ENCODE measurements at regions not wholly inside any gene's neighbourhood (a gene's known extent, or its start where the extent isn't known, plus 50 kb on each side); places are given as distances from the start of the nearest gene placed in this dataset.
"Not testable (repeated sequence)": the region's sequence is repeated elsewhere in the genome, so short reads cannot be mapped to it uniquely, and the experiment has no call there.

- DNase-seq (ENCODE audit: low spot score), result no peak
- FAIRE-seq, result no peak
Measured at GRCh38 chr1:57599236-57599994, 175.6 kb upstream of the DAB1 start.

- no peak for FAIRE-seq
- DNase-seq (ENCODE audit: low spot score), result no peak
Measured at GRCh38 chr1:57597036-57597435, 173.2 kb upstream of the DAB1 start.

GRCh38 chr1:57594002-57594401 lies 170.1 kb upstream of the DAB1 start:
- DNase-seq (ENCODE audit: low spot score), result no peak
- FAIRE-seq, result no peak

GRCh38 chr1:57591842-57592241 lies 168.0 kb upstream of the DAB1 start:
- no peak for FAIRE-seq
- DNase-seq (ENCODE audit: low spot score), result no peak

- DNase-seq (ENCODE audit: low spot score) (peak; percentile 65), FAIRE-seq (peak; percentile 30)
Measured at GRCh38 chr1:57590978-57591377, 167.1 kb upstream of the DAB1 start.

GRCh38 chr1:57586842-57587241 lies 163.0 kb upstream of the DAB1 start:
- DNase-seq (ENCODE audit: low spot score), result no peak
- FAIRE-seq, result no peak

- FAIRE-seq (no peak), DNase-seq (ENCODE audit: low spot score) (no peak)
Measured at GRCh38 chr1:57578680-57579079, 154.8 kb upstream of the DAB1 start.

- FAIRE-seq (no peak), DNase-seq (ENCODE audit: low spot score) (no peak)
Measured at GRCh38 chr1:57578099-57578498, 154.2 kb upstream of the DAB1 start.

GRCh38 chr1:57576756-57577155 lies 152.9 kb upstream of the DAB1 start:
- no peak for DNase-seq (ENCODE audit: low spot score)
- no peak for FAIRE-seq

- DNase-seq (ENCODE audit: low spot score), result no peak
- FAIRE-seq, result no peak
Measured at GRCh38 chr1:57572016-57572415, 148.2 kb upstream of the DAB1 start.

- not testable (repeated sequence) for FAIRE-seq; DNase-seq (ENCODE audit: low spot score)
Measured at GRCh38 chr1:57558066-57558465, 134.2 kb upstream of the DAB1 start.

GRCh38 chr1:57553666-57554065 lies 129.8 kb upstream of the DAB1 start:
- no peak for DNase-seq (ENCODE audit: low spot score)
- no peak for FAIRE-seq

GRCh38 chr1:57551476-57551875 lies 127.6 kb upstream of the DAB1 start:
- no peak for DNase-seq (ENCODE audit: low spot score)
- FAIRE-seq, result no peak

GRCh38 chr1:57550092-57550491 lies 126.2 kb upstream of the DAB1 start:
- DNase-seq (ENCODE audit: low spot score) (no peak), FAIRE-seq (no peak)

GRCh38 chr1:57549300-57549699 lies 125.4 kb upstream of the DAB1 start:
- DNase-seq (ENCODE audit: low spot score), result no peak
- no peak for FAIRE-seq

GRCh38 chr1:57546549-57547330 lies 122.9 kb upstream of the DAB1 start:
- DNase-seq (ENCODE audit: low spot score) (no peak), FAIRE-seq (no peak)

- no peak for DNase-seq (ENCODE audit: low spot score)
- no peak for FAIRE-seq
Measured at GRCh38 chr1:57544345-57544744, 120.5 kb upstream of the DAB1 start.

GRCh38 chr1:57536749-57537423 lies 113.0 kb upstream of the DAB1 start:
- DNase-seq (ENCODE audit: low spot score) (no peak), FAIRE-seq (no peak)

- FAIRE-seq (no peak), DNase-seq (ENCODE audit: low spot score) (no peak)
Measured at GRCh38 chr1:57532299-57532698, 108.4 kb upstream of the DAB1 start.

GRCh38 chr1:57530911-57531260 lies 107.0 kb upstream of the DAB1 start:
- not testable (repeated sequence) for DNase-seq (ENCODE audit: low spot score); FAIRE-seq

GRCh38 chr1:57530206-57530910 lies 106.5 kb upstream of the DAB1 start:
- no peak for DNase-seq (ENCODE audit: low spot score)
- no peak for FAIRE-seq

GRCh38 chr1:57522575-57522974 lies 98.7 kb upstream of the DAB1 start:
- FAIRE-seq, result no peak
- no peak for DNase-seq (ENCODE audit: low spot score)
